ENCODE measurements at regions not wholly inside any gene's neighbourhood (a gene's known extent, or its start where the extent isn't known, plus 50 kb on each side); places are given as distances from the start of the nearest gene placed in this dataset.
"Not testable (repeated sequence)": the region's sequence is repeated elsewhere in the genome, so short reads cannot be mapped to it uniquely, and the experiment has no call there.

GRCh38 chr18:8920856-8921787 lies 181.4 kb upstream of the NDUFV2 start:
- CTCF ChIA-PET: interaction anchor here (0.7 kb wide), 1 partner anchor 28 kb away, joined by 3 read pairs; no protein-coding TSS in a partner anchor
- POLR2A ChIA-PET; H3K4me3 ChIP-seq (ENCODE audit: low read depth, low read length); DNase-seq (ENCODE audit: low read depth); H3K36me3 ChIP-seq (ENCODE audit: control insufficient read depth, insufficient read depth, low read length); H3K27me3 ChIP-seq (ENCODE audit: control insufficient read depth, insufficient read depth, low read length): not testable (repeated sequence)

GRCh38 chr18:8926464-8926863 lies 176.0 kb upstream of the NDUFV2 start:
- no peak for TF ChIP-seq CTCF (IDR thresholded peaks at IDR 0.05; ENCODE audit: insufficient read depth, low read depth, low read length)
- POLR2A ChIA-PET: no interaction called here
- no peak for DNase-seq (ENCODE audit: low read depth)
- CTCF ChIA-PET: no interaction called here
- Histone ChIP-seq H3K36me3 (ENCODE audit: control insufficient read depth, insufficient read depth, low read length) (no peaks in the 10 kb centered on the region), H3K4me3 (ENCODE audit: low read depth, low read length) (no peak overlapping the region), H3K27me3 (ENCODE audit: control insufficient read depth, insufficient read depth, low read length) (no peaks in the 10 kb centered on the region)

- H3K4me3 ChIP-seq (ENCODE audit: low read depth, low read length): no peak overlapping the region
- no peaks in the 10 kb centered on the region for H3K36me3 ChIP-seq (ENCODE audit: control insufficient read depth, insufficient read depth, low read length)
- ChIA-PET POLR2A (no interaction called here), CTCF (no interaction called here)
- no peaks in the 10 kb centered on the region for H3K27me3 ChIP-seq (ENCODE audit: control insufficient read depth, insufficient read depth, low read length)
- DNase-seq (ENCODE audit: low read depth): no peak
- no peak for TF ChIP-seq CTCF (IDR thresholded peaks at IDR 0.05; ENCODE audit: insufficient read depth, low read depth, low read length)
Measured at GRCh38 chr18:8928044-8928443, 174.5 kb upstream of the NDUFV2 start.

GRCh38 chr18:8928847-8929780 lies 173.4 kb upstream of the NDUFV2 start:
- ChIA-PET CTCF (interaction anchor here (0.6 to 0.8 kb wide), 3 partner anchors 8 to 54 kb away, joined by 3 read pairs; no protein-coding TSS in a partner anchor), POLR2A (no interaction called here)
- no peaks in the 10 kb centered on the region for H3K36me3 ChIP-seq (ENCODE audit: control insufficient read depth, insufficient read depth, low read length)
- no peak for DNase-seq (ENCODE audit: low read depth)
- no peaks in the 10 kb centered on the region for H3K27me3 ChIP-seq (ENCODE audit: control insufficient read depth, insufficient read depth, low read length)
- no peak for TF ChIP-seq CTCF (IDR thresholded peaks at IDR 0.05; ENCODE audit: insufficient read depth, low read depth, low read length)
- H3K4me3 ChIP-seq (ENCODE audit: low read depth, low read length): no peak overlapping the region

GRCh38 chr18:8930990-8931616 lies 171.4 kb upstream of the NDUFV2 start:
- no peak for DNase-seq (ENCODE audit: low read depth)
- ChIA-PET POLR2A (no interaction called here), CTCF (no interaction called here)
- no peak for TF ChIP-seq CTCF (IDR thresholded peaks at IDR 0.05; ENCODE audit: insufficient read depth, low read depth, low read length)
- Histone ChIP-seq H3K36me3 (ENCODE audit: control insufficient read depth, insufficient read depth, low read length) (no peaks in the 10 kb centered on the region), H3K4me3 (ENCODE audit: low read depth, low read length) (no peak overlapping the region), H3K27me3 (ENCODE audit: control insufficient read depth, insufficient read depth, low read length) (no peaks in the 10 kb centered on the region)

Data from BJ (cell line).